PC-3 (cell line): ENCODE measurements at regions not wholly inside any gene's neighbourhood (a gene's known extent, or its start where the extent isn't known, plus 50 kb on each side); places are given as distances from the start of the nearest gene placed in this dataset.

Experiments
- ATAC-seq: fragments of 200-7000 bp; cut with Tn5 transposase; 2 replicates; pipeline ENCODE4 v1.9.1; 2020; ENCODE audit warnings: mild to moderate bottlenecking, moderate library complexity
- BruUV-seq: library from RNA; stranded (reverse); fragments of 400-500 nt; replicated peaks from 2 replicates; lab custom pipeline; 2021; lab: Mats Ljungman, UMichigan
- CTCF ChIA-PET: fragments of 300-600 bp; sonication (Branson Sonifier 250); formaldehyde crosslinking; loops from one replicate; lab custom pipeline; 2022; ENCODE audit warnings: antibody characterized with exemption; lab: Charles Lee
- POLR2A ChIA-PET: fragments of 300-600 bp; sonication (Branson Sonifier 250); formaldehyde crosslinking; loops from one replicate; lab custom pipeline; 2022; ENCODE audit warnings: antibody characterized with exemption; ENCODE audit not compliant: unreplicated experiment; lab: Charles Lee
- DNase-seq: peaks from one replicate; pipeline ENCODE4 v3.0.0-alpha.2; 2015
- H2AFZ ChIP-seq: fragments of 300-600 bp; sonication (generic); 2 replicates; pipeline ENCODE4 v1.6.0; 2016; ENCODE audit warnings: antibody characterized with exemption, low read length
- H3F3A ChIP-seq: fragments of 300-600 bp; sonication (generic); one replicate; pipeline ENCODE4 v1.6.0; 2017; ENCODE audit warnings: antibody characterized with exemption, low read length, control low read depth, mild to moderate bottlenecking; ENCODE audit not compliant: unreplicated experiment
- H3K27ac ChIP-seq: fragments of 300-600 bp; sonication (generic); 2 replicates; pipeline ENCODE4 v1.5.1; 2016; ENCODE audit warnings: mild to moderate bottlenecking, low read length
- H3K27me3 ChIP-seq: fragments of 300-600 bp; sonication (generic); 2 replicates; pipeline ENCODE4 v1.6.1; 2016; ENCODE audit warnings: low read length, mixed read lengths
- H3K36me3 ChIP-seq: fragments of 300-600 bp; sonication (generic); 2 replicates; pipeline ENCODE4 v1.6.1; 2016; ENCODE audit warnings: low read depth, mixed run types, low read length, mixed read lengths
- H3K4me1 ChIP-seq: fragments of 300-600 bp; sonication (generic); 2 replicates; pipeline ENCODE4 v1.5.1; 2016; ENCODE audit warnings: low read length; ENCODE audit not compliant: insufficient read depth
- H3K4me2 ChIP-seq: fragments of 300-600 bp; sonication (generic); 2 replicates; pipeline ENCODE4 v1.6.0; 2016; ENCODE audit warnings: low read length
- H3K4me3 ChIP-seq: fragments of 300-600 bp; sonication (generic); 2 replicates; pipeline ENCODE4 v1.5.1; 2016; ENCODE audit warnings: mild to moderate bottlenecking, low read length, mixed read lengths
- H3K79me2 ChIP-seq: fragments of 300-600 bp; sonication (generic); 2 replicates; pipeline ENCODE4 v1.6.1; 2017; ENCODE audit warnings: low read length, mixed read lengths
- H3K9ac ChIP-seq: fragments of 300-600 bp; sonication (generic); 2 replicates; pipeline ENCODE4 v1.6.0; 2016; ENCODE audit warnings: mild to moderate bottlenecking, low read length
- H3K9me2 ChIP-seq: fragments of 300-600 bp; sonication (generic); replicated peaks from 2 replicates; pipeline ENCODE4 v1.6.1; 2016; ENCODE audit warnings: mixed run types, low read length, mixed read lengths
- H3K9me3 ChIP-seq: fragments of 300-600 bp; sonication (generic); 2 replicates; pipeline ENCODE4 v1.6.1; 2016; ENCODE audit warnings: low read length, mixed read lengths
- H4K20me1 ChIP-seq: fragments of 300-600 bp; sonication (generic); 2 replicates; pipeline ENCODE4 v1.6.1; 2016; ENCODE audit warnings: low read length, mixed read lengths
- CTCF ChIP-seq: fragments of 300-600 bp; sonication (generic); conservative IDR thresholded peaks from 2 replicates; pipeline ENCODE4 v1.5.1; 2017; ENCODE audit warnings: antibody characterized with exemption, low read depth, mild to moderate bottlenecking, low read length
- EZH2 ChIP-seq: fragments of 300-600 bp; sonication (generic); IDR thresholded peaks from one replicate; pipeline ENCODE4 v1.6.1; 2017; ENCODE audit warnings: antibody characterized with exemption, mild to moderate bottlenecking, low read length; ENCODE audit not compliant: unreplicated experiment
- EZH2phosphoT487 ChIP-seq: fragments of 300-600 bp; sonication (generic); IDR thresholded peaks from 2 replicates; pipeline ENCODE4 v1.6.1; 2018; ENCODE audit warnings: mild to moderate bottlenecking, antibody characterized with exemption, low read length, borderline replicate concordance
- intact Hi-C: fragments of 100-400 bp; cut with micrococcal nuclease; formaldehyde crosslinking; loops from 2 replicates; pipeline ENCODE4 v1.9.0; 2023

GRCh38 chr9:28929433-28929832 lies 1356.2 kb upstream of the C9orf72 start:
- H3K4me2 ChIP-seq: peak overlapping the region; percentile 73

GRCh38 chr9:28930766-28931165 lies 1357.5 kb upstream of the C9orf72 start:
- H2AFZ ChIP-seq: peak overlapping the region; percentile 64
- peak overlapping the region; percentile 69 for H3K4me2 ChIP-seq
- H3K9ac ChIP-seq: no peak overlapping the region
- TF ChIP-seq CTCF: no peak
- TF ChIP-seq EZH2phosphoT487: no peak
- TF ChIP-seq EZH2: no peak
- H3K79me2 ChIP-seq: no peaks in the 10 kb centered on the region
- no peak overlapping the region for H3K4me3 ChIP-seq
- no peaks in the 10 kb centered on the region for H3K9me3 ChIP-seq
- peak overlapping the region; percentile 98 for H3K27ac ChIP-seq
- ATAC-seq (no peak), DNase-seq (peak; percentile 57)
- no peaks in the 10 kb centered on the region for H3K9me2 ChIP-seq
- no peaks in the 10 kb centered on the region for H3K27me3 ChIP-seq
- peaks cover 57% of the 10 kb centered on the region for H3K4me1 ChIP-seq
- BruUV-seq: no TSS peak
- CTCF ChIA-PET: no interaction called here
- peaks cover 8% of the 10 kb centered on the region for H3F3A ChIP-seq
- POLR2A ChIA-PET: no interaction called here
- intact Hi-C loops: loop anchor here (10.0 kb wide), 2 partner anchors 156 to 274 kb away; no protein-coding TSS in a partner anchor
- H3K36me3 ChIP-seq: no peaks in the 10 kb centered on the region
- no peaks in the 10 kb centered on the region for H4K20me1 ChIP-seq

More at GRCh38 chr9:28929433-28929832, 1356.2 kb upstream of the C9orf72 start:
- POLR2A ChIA-PET: no interaction called here
- BruUV-seq: no TSS peak
- peaks cover 71% of the 10 kb centered on the region for H3K4me1 ChIP-seq
- no peaks in the 10 kb centered on the region for H3K79me2 ChIP-seq
- intact Hi-C loops: loop anchor here (5.0 kb wide), 2 partner anchors 117 to 148 kb away; no protein-coding TSS in a partner anchor
- no peak; the same call in 1 of the 2 replicates for ATAC-seq
- peak overlapping the region; percentile 98 for H3K27ac ChIP-seq
- no peaks in the 10 kb centered on the region for H4K20me1 ChIP-seq
- no peaks in the 10 kb centered on the region for H3K27me3 ChIP-seq
- H3F3A ChIP-seq: peaks cover 8% of the 10 kb centered on the region
- peak overlapping the region; percentile 25; the same call in 1 of the 2 replicates for H2AFZ ChIP-seq
- DNase-seq: no peak
- no peaks in the 10 kb centered on the region for H3K9me2 ChIP-seq
- H3K4me3 ChIP-seq: no peak overlapping the region
- H3K9ac ChIP-seq: peak overlapping the region; percentile 76; the same call in 1 of the 2 replicates
- no peak for TF ChIP-seq EZH2phosphoT487
- no peak for TF ChIP-seq EZH2
- TF ChIP-seq CTCF: no peak
- H3K9me3 ChIP-seq: no peaks in the 10 kb centered on the region
- no peaks in the 10 kb centered on the region for H3K36me3 ChIP-seq
- CTCF ChIA-PET: no interaction called here

DNA sequence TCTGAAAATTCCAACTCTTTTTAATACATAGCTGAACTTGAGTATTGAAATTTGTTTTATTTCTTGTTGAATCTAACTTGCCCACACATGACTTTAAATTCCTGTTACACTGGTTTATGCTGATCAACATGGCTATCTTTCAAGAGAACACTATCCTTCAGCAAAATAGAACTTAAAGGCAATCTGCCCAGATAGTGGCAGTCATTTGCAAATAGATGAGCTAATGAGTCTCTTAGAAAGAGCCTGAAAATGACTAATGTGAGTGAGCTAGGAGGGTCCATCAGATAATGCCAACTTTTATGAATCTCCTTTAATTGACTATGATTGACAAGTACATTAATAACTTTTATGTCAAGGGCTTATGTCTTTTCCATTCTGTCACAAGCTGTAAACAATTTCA lies 1360.8 kb upstream of the C9orf72 start:
- peak; percentile 22 for DNase-seq
- Histone ChIP-seq H3K4me2 (no peak overlapping the region), H3K4me1 (peaks cover 32% of the 10 kb centered on the region), H3F3A (no peaks in the 10 kb centered on the region), H3K9ac (no peak overlapping the region), H3K27me3 (no peaks in the 10 kb centered on the region), H3K36me3 (no peaks in the 10 kb centered on the region), H2AFZ (no peak overlapping the region), H3K4me3 (no peak overlapping the region), H3K9me2 (no peaks in the 10 kb centered on the region), H4K20me1 (no peaks in the 10 kb centered on the region), H3K9me3 (no peaks in the 10 kb centered on the region), H3K79me2 (no peaks in the 10 kb centered on the region), H3K27ac (no peak overlapping the region)
- POLR2A ChIA-PET: interaction anchor here (0.7 kb wide), 1 partner anchor 8 kb away, joined by 5 read pairs; no protein-coding TSS in a partner anchor
- CTCF ChIA-PET: no interaction called here
- no peak for ATAC-seq
- intact Hi-C loops: loop anchor here (10.0 kb wide), 2 partner anchors 159 to 271 kb away; no protein-coding TSS in a partner anchor
- no TSS peak for BruUV-seq
- TF ChIP-seq EZH2phosphoT487: no peak
- no peak for TF ChIP-seq EZH2
- no peak for TF ChIP-seq CTCF
